HG03280 (cell line): ENCODE measurements at regions not wholly inside any gene's neighbourhood (a gene's known extent, or its start where the extent isn't known, plus 50 kb on each side); places are given as distances from the start of the nearest gene placed in this dataset.

Experiments used
- ATAC-seq: cut with Tn5 transposase; IDR thresholded peaks from one replicate; pipeline ENCODE4 v1.9.1; 2021; ENCODE audit warnings: mild to moderate bottlenecking, moderate library complexity; ENCODE audit not compliant: unreplicated experiment

- no peak for ATAC-seq
Observed at GRCh38 chr7:12741951-12742575, 54.6 kb downstream of the ARL4A start.

DNA sequence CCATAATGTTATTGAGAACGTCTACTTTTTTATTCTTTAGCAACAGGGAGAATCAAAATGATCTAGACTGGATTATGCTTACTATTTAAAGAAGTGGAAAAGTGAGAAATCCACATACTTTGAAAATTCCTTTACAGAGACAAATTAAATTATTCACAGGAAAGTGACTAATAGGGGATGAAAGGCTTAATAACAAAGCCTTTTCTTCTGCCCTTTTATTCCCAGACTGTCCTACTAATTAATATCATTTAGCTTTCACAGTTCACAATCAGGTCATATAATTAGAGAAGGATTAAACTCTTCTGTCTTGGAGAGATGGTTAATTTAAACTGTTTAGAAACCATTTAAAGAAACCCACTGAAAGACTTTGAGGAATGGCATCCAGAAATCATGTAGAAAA, 58.8 kb downstream of the ARL4A start:
- no peak for ATAC-seq

GRCh38 chr7:12747687-12748306, 60.4 kb downstream of the ARL4A start:
- no peak for ATAC-seq

GRCh38 chr7:12749069-12749468, 61.6 kb downstream of the ARL4A start:
- ATAC-seq, result no peak

GRCh38 chr7:12749746-12750145, 62.3 kb downstream of the ARL4A start:
- ATAC-seq, result no peak

- ATAC-seq, result no peak
Observed at GRCh38 chr7:12751764-12752163, 64.3 kb downstream of the ARL4A start.

DNA sequence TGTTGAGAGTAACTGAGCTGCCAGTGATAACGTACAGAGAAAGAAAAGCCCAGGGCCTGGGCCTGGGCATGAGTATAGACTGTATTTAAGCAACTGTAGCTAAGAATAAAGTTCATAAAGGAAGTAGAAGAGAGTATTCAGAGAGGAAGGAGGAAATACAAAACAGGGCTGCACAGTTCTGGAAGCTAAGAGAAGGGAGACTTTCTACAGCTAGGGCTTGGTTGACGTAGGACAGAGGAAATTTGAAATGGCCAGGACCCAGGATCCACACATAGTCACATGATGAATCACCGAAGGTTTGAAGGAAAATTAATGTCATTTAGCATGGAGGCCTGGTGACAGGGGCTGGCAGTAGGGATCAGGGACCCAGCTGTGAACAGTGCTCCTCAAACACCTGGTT, 66.7 kb downstream of the ARL4A start:
- no peak for ATAC-seq

DNA sequence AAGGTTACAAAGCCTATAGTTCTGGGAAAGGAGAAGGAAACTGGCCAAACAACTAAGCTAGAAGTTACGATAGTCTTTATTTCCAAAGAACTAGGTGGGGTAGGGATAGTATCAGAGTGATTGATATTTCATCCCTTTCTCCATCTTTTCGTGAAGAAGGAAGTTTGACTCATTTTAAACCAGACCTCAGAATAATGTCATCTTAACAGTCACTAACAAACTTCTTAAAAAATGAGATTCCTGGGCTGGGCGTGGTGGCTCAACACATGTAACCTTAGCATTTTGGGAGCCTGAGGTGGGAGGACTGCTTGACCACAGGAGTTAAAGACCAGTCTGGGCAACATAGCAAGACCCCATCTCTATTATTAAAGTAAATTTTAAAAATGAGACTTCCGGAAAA, 69.4 kb downstream of the ARL4A start:
- no peak for ATAC-seq

- no peak for ATAC-seq
Observed at GRCh38 chr7:12757443-12757842, 70.0 kb downstream of the ARL4A start.

- no peak for ATAC-seq
Observed at GRCh38 chr7:12759151-12759550, 71.7 kb downstream of the ARL4A start.

- no peak for ATAC-seq
Observed at GRCh38 chr7:12761111-12761510, 73.7 kb downstream of the ARL4A start.

GRCh38 chr7:12761691-12762090, 74.3 kb downstream of the ARL4A start:
- ATAC-seq, result no peak

- no peak for ATAC-seq
Observed at GRCh38 chr7:12764458-12764891, 77.0 kb downstream of the ARL4A start.

GRCh38 chr7:12765431-12766100, 78.1 kb downstream of the ARL4A start:
- no peak for ATAC-seq

GRCh38 chr7:12766416-12766815, 79.0 kb downstream of the ARL4A start:
- no peak for ATAC-seq

GRCh38 chr7:12768948-12769347, 81.5 kb downstream of the ARL4A start:
- ATAC-seq, result no peak

DNA sequence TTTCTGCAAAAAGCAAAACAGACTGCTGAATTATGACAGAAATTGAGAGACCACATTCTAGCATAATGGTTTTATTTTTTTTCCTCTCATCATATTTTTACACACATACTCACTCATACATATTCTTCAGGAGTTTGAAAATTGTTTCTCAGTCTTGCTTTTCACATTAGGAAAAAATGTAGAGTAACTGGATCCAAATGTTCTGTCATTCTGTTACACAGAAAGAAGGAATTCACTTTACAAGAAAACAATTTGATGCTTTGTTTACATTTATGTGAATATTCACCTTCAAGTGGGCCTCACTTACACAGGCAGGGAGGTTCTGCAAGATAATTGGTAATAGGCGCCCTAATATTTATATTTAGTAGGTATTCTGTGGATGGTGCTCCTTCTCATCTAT, 82.0 kb downstream of the ARL4A start:
- no peak for ATAC-seq

DNA sequence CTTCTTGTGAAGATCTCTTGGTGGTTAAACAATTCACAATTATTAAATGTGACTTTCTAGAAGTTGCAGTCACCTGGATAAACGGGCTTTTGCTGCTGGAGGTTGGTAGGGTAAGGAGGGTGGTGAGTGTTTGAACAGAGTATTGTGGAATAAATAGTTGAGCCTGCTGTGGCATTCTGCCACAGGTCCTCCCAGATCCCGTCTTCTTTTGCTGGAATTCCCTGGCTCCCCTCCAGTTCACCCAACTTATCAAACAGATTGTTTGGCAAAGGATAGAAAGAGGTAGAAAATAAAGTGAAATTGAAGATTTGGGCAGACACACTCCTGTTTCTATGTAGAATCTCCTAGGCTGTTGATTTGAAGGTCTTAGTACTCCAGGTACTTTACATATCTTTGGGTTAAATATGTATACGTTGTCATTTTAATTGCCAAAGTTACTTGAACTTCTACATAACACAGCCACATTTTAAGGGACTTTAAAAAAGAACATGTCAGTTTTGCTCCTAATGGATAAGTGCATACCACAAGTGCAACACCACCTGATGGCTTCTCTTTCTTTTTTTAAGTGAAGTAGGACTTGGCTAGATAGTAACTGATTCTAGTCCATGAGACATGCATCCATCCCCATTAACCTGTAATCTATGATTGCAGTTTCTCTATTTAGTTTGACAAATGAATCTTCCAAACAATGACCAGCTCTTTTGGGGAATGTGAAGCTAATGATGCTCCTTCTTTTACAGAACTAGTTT, 83.0 kb downstream of the ARL4A start:
- no peak for ATAC-seq

- ATAC-seq, result no peak
Observed at GRCh38 chr7:12771378-12771877, 84.0 kb downstream of the ARL4A start.

- ATAC-seq, result no peak
Observed at GRCh38 chr7:12772768-12773167, 85.3 kb downstream of the ARL4A start.

DNA sequence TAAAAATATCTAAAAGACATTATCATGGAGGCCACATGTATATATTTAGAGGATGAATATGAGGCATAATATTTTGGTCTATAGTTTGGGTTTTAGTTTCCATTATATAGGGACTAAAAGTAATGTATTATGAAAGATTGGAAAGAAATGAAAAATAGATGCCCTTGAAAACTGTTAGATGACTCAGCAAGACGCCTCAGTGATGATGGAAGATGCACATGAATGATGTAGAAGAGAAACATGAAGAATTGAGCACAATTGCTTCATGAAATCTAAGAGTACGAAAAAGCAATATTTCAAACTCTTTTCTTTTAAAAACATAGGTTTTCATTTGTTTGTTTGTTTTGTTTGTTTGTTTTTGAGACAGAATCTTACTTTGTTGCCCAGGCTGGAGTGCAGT, 89.8 kb downstream of the ARL4A start:
- ATAC-seq, result no peak
